ENCODE measurements at regions not wholly inside any gene's neighbourhood (a gene's known extent, or its start where the extent isn't known, plus 50 kb on each side); places are given as distances from the start of the nearest gene placed in this dataset.

GRCh38 chr2:221154176-221154575 lies 417.9 kb downstream of the EPHA4 start:
- intact Hi-C loops (cut with micrococcal nuclease), result no loop called here
- ChIA-PET CTCF (ENCODE audit: low intra/inter-chr PET ratio) (no interaction called here), POLR2A (no interaction called here)
- Histone ChIP-seq H3K4me2 (ENCODE audit: insufficient read depth, low read length) (no peak overlapping the region), H2AFZ (ENCODE audit: low read depth, low read length) (no peak overlapping the region), H3K27me3 (ENCODE audit: control insufficient read depth in 2 of 2, insufficient read depth in 2 of 2, low read length in 2 of 2) (no peaks in the 10 kb centered on the region), H3K9me1 (ENCODE audit: control insufficient read depth, insufficient read depth, low read length) (no peaks in the 10 kb centered on the region), H3K79me2 (ENCODE audit: control insufficient read depth, insufficient read depth, low read length) (no peaks in the 10 kb centered on the region), H3K9ac (ENCODE audit: insufficient read depth in 1 of 2, low read depth in 2 of 2, low read length in 2 of 2) (no peak overlapping the region), H3K27ac (ENCODE audit: extremely low read depth, low read depth, low read length) (no peak overlapping the region), H4K20me1 (replicated peaks; ENCODE audit: control insufficient read depth, insufficient read depth, low read length) (no peaks in the 10 kb centered on the region), H3K4me1 (replicated peaks in 1 of 2; ENCODE audit: control insufficient read depth in 2 of 2, insufficient read depth in 2 of 2, low read length in 2 of 2) (no peaks in the 10 kb centered on the region), H3K4me3 (no peak overlapping the region), H3K9me3 (replicated peaks; ENCODE audit: control insufficient read depth, insufficient read depth, low read depth, low read length) (no peaks in the 10 kb centered on the region), H3K36me3 (ENCODE audit: control insufficient read depth, insufficient read depth, low read length) (no peaks in the 10 kb centered on the region)
- TF ChIP-seq ZNF589 (CRISPR knock-in tag; IDR thresholded peaks at IDR 0.05; ENCODE audit: low read depth) (no peak), ZNF431 (CRISPR knock-in tag; IDR thresholded peaks at IDR 0.05) (no peak)
- TF ChIP-seq, protein P1, sequence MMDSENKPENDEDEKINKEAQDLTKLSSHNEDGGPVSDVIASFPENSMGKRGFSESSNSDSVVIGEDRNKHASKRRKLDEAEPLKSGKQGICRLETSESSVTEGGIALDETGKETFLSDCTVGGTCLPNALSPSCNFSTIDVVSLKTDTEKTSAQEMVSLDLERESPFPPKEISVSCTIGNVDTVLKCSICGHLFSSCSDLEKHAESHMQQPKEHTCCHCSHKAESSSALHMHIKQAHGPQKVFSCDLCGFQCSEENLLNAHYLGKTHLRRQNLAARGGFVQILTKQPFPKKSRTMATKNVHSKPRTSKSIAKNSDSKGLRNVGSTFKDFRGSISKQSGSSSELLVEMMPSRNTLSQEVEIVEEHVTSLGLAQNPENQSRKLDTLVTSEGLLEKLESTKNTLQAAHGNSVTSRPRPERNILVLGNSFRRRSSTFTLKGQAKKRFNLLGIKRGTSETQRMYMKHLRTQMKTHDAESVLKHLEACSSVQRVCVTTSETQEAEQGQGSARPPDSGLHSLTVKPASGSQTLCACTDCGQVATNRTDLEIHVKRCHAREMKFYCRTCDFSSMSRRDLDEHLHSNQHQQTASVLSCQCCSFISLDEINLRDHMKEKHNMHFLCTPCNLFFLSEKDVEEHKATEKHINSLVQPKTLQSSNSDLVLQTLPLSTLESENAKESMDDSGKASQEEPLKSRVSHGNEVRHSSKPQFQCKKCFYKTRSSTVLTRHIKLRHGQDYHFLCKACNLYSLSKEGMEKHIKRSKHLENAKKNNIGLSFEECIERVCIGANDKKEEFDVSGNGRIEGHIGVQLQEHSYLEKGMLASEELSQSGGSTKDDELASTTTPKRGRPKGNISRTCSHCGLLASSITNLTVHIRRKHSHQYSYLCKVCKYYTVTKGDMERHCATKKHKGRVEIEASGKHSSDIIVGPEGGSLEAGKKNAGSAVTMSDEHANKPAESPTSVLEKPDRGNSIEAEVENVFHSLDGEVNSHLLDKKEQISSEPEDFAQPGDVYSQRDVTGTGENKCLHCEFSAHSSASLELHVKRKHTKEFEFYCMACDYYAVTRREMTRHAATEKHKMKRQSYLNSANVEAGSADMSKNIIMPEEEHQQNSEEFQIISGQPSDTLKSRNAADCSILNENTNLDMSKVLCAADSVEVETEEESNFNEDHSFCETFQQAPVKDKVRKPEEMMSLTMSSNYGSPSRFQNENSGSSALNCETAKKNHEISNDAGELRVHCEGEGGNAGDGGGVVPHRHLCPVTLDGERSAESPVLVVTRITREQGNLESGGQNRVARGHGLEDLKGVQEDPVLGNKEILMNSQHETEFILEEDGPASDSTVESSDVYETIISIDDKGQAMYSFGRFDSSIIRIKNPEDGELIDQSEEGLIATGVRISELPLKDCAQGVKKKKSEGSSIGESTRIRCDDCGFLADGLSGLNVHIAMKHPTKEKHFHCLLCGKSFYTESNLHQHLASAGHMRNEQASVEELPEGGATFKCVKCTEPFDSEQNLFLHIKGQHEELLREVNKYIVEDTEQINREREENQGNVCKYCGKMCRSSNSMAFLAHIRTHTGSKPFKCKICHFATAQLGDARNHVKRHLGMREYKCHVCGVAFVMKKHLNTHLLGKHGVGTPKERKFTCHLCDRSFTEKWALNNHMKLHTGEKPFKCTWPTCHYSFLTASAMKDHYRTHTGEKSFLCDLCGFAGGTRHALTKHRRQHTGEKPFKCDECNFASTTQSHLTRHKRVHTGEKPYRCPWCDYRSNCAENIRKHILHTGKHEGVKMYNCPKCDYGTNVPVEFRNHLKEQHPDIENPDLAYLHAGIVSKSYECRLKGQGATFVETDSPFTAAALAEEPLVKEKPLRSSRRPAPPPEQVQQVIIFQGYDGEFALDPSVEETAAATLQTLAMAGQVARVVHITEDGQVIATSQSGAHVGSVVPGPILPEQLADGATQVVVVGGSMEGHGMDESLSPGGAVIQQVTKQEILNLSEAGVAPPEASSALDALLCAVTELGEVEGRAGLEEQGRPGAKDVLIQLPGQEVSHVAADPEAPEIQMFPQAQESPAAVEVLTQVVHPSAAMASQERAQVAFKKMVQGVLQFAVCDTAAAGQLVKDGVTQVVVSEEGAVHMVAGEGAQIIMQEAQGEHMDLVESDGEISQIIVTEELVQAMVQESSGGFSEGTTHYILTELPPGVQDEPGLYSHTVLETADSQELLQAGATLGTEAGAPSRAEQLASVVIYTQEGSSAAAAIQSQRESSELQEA (IDR thresholded peaks at IDR 0.05; ENCODE audit: low read depth), result no peak
- no TSS peak for BruUV-seq (replicated peaks)
- in situ Hi-C loops (cut with MboI), result no loop called here
- ATAC-seq, result no peak
- FAIRE-seq, result no peak
- DNase-seq (ENCODE audit: extremely low read depth in 1 of 4, low spot score in 3 of 4), result no peak
- 0% methylated on average over 4 of the region's 7 CpGs for WGBS (ENCODE audit: insufficient coverage, low coverage, missing lambda C conversion rate)

Measured in K562 (cell line).